ENCODE measurements at regions not wholly inside any gene's neighbourhood (a gene's known extent, or its start where the extent isn't known, plus 50 kb on each side); places are given as distances from the start of the nearest gene placed in this dataset.

DNA sequence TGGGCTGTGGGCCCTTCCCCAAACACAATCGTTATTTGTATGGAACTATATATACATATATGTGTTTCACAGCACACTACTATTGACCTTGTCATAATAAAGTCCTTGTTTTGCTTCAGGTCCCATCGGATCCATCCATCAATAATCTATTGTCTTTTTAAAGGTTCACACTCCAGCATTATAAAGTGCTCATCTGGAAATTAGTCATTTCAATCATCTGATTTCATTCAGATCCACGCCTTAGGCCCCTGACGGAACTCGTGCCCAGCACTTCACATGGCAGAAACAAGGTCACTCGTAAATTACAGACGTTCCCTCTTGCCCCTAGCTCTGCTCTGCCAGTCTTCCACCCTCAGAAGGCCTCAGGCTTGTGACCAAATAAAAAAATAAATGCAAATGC, 133.1 kb upstream of the PPP2R2D start:
- no peak for TF ChIP-seq POLR2A (IDR thresholded peaks at IDR 0.05)
- TF ChIP-seq, protein P1, sequence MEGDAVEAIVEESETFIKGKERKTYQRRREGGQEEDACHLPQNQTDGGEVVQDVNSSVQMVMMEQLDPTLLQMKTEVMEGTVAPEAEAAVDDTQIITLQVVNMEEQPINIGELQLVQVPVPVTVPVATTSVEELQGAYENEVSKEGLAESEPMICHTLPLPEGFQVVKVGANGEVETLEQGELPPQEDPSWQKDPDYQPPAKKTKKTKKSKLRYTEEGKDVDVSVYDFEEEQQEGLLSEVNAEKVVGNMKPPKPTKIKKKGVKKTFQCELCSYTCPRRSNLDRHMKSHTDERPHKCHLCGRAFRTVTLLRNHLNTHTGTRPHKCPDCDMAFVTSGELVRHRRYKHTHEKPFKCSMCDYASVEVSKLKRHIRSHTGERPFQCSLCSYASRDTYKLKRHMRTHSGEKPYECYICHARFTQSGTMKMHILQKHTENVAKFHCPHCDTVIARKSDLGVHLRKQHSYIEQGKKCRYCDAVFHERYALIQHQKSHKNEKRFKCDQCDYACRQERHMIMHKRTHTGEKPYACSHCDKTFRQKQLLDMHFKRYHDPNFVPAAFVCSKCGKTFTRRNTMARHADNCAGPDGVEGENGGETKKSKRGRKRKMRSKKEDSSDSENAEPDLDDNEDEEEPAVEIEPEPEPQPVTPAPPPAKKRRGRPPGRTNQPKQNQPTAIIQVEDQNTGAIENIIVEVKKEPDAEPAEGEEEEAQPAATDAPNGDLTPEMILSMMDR (IDR thresholded peaks at IDR 0.05): no peak
